Right atrium auricular region (tissue), 2 donors: ENCODE measurements at regions not wholly inside any gene's neighbourhood (a gene's known extent, or its start where the extent isn't known, plus 50 kb on each side); places are given as distances from the start of the nearest gene placed in this dataset.

Experiments used
- DNase-seq: peaks from one replicate; pipeline ENCODE4 v3.0.0-alpha.2; 2019; ENCODE audit warnings: low spot score
- H3K27ac ChIP-seq, 2 donors: fragments of 200-600 bp; sonication (generic); 1 replicate in 1 of 2; 2 replicates in 1 of 2; pipeline ENCODE4 v1.5.1; 2016 to 2019
- H3K27me3 ChIP-seq, 2 donors: fragments of 200-600 bp; sonication (generic); one replicate each; pipeline versions ENCODE4 v1.5.1 to v1.6.0; 2017 to 2019
- H3K36me3 ChIP-seq: fragments of 200-600 bp; sonication (generic); one replicate; pipeline ENCODE4 v1.5.1; 2016
- H3K4me1 ChIP-seq, 2 donors: fragments of 200-600 bp; sonication (generic); one replicate each; pipeline versions ENCODE4 v1.5.1 to v1.6.0; 2017 to 2019
- H3K4me3 ChIP-seq, 2 donors: fragments of 200-600 bp; sonication (generic); 1 replicate in 1 of 2; 2 replicates in 1 of 2; pipeline ENCODE4 v1.5.1; 2017 to 2019; ENCODE audit warnings: mild to moderate bottlenecking in 1 of 2, moderate library complexity in 1 of 2
- H3K9me3 ChIP-seq, 2 donors: fragments of 200-600 bp; sonication (generic); one replicate each; pipeline ENCODE4 v1.5.1; 2019
- TF ChIP-seq, protein P1 (sequence below), 2 donors: fragments of 200-600 bp; sonication (generic); IDR thresholded peaks; one replicate each; pipeline ENCODE4 v1.5.1; 2019; ENCODE audit warnings: antibody characterized with exemption in 2 of 2

DNA sequence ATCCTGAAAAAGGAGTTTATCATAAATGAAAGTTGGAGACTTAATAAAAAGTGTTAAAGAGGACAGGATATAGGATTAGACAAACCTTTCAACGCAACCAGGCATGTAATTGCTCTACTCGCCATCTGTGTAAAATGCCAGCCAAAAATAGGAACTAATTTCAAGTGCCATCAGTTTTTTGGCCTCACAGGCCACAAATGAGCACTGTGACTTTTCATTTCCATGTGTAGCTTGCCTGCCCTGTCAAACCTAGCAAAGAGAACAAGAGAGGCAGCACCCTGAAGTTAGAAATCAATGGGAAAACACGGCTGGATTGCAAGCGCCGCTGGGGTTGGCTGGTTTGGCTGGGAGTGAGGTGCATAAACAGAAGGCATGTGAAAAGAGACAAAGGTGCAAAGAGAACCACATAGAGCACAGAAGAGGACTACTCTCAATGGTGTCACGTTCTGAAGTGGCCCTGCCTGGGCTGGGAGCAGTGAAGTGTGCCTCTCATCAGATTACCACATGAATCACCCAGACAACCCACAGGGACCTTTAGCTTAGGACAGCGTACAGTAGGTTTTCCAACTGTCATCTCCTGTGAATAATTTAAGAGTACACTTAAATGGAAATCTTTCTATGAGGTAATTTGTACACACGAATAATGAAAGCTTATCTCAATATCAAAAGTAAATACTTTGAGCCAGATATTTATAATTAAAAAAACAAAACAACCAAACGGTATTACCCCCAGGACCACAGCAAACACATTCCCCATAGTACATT is 78.0 kb upstream of the NHSL1 start:
- H3K27ac ChIP-seq = peak overlapping the region in 1 of 2 donors; percentile 38
- H3K36me3 ChIP-seq = no peaks in the 10 kb centered on the region
- no peak overlapping the region for H3K4me3 ChIP-seq
- no peak for DNase-seq
- TF ChIP-seq, protein P1, sequence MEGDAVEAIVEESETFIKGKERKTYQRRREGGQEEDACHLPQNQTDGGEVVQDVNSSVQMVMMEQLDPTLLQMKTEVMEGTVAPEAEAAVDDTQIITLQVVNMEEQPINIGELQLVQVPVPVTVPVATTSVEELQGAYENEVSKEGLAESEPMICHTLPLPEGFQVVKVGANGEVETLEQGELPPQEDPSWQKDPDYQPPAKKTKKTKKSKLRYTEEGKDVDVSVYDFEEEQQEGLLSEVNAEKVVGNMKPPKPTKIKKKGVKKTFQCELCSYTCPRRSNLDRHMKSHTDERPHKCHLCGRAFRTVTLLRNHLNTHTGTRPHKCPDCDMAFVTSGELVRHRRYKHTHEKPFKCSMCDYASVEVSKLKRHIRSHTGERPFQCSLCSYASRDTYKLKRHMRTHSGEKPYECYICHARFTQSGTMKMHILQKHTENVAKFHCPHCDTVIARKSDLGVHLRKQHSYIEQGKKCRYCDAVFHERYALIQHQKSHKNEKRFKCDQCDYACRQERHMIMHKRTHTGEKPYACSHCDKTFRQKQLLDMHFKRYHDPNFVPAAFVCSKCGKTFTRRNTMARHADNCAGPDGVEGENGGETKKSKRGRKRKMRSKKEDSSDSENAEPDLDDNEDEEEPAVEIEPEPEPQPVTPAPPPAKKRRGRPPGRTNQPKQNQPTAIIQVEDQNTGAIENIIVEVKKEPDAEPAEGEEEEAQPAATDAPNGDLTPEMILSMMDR (IDR thresholded peaks at IDR 0.05) = no peak
- no peaks in the 10 kb centered on the region for H3K27me3 ChIP-seq
- no peaks in the 10 kb centered on the region for H3K4me1 ChIP-seq
- no peaks in the 10 kb centered on the region for H3K9me3 ChIP-seq

DNA sequence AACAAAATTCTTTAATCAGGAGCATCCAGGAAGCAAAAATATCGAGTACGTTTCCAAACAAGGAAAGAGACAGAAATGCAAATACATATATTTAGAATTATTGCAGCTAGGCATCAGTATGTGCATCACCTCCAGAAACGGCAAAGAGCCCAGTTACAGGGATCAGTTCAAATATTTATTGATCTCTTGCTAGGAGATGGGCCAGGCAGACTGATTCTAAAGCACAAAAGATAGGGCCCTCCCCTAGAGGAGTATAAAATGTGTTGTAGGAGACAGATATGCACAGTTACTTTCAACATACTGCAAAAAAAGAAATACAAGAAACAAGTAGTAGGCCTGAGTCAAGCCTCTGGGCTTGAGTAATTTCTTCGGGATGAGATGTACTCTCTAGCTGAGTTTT is 80.7 kb upstream of the NHSL1 start:
- H3K4me3 ChIP-seq = no peak overlapping the region
- no peak overlapping the region for H3K27ac ChIP-seq
- no peak for DNase-seq
- TF ChIP-seq, protein P1 (IDR thresholded peaks at IDR 0.05) = no peak
- no peaks in the 10 kb centered on the region for H3K36me3 ChIP-seq
- H3K4me1 ChIP-seq = no peaks in the 10 kb centered on the region
- no peaks in the 10 kb centered on the region for H3K27me3 ChIP-seq
- no peaks in the 10 kb centered on the region for H3K9me3 ChIP-seq

DNA sequence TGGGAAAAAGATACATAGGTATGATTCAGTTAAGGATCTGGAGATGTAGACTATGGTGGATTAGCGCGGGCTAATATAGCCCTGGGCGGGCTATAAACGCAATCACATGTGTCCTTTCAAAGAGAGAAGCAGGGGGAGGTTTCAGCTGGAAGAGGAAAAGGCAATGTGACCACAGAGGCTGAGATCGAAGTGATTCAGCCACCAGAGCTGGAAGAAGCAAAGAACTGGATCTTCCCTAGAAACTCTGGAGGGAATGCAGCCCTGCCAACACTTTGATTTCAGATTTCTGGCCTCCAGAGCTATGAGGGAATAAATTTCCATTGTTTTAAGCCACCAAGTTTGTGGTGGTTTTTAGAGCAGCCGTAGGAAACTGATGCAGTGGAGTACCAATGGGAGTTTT is 81.5 kb upstream of the NHSL1 start:
- Histone ChIP-seq H3K4me3 (no peak overlapping the region), H3K9me3 (no peaks in the 10 kb centered on the region), H3K36me3 (no peaks in the 10 kb centered on the region), H3K27ac (no peak overlapping the region), H3K27me3 (no peaks in the 10 kb centered on the region), H3K4me1 (no peaks in the 10 kb centered on the region)
- TF ChIP-seq, protein P1 (IDR thresholded peaks at IDR 0.05) = no peak
- no peak for DNase-seq

DNA sequence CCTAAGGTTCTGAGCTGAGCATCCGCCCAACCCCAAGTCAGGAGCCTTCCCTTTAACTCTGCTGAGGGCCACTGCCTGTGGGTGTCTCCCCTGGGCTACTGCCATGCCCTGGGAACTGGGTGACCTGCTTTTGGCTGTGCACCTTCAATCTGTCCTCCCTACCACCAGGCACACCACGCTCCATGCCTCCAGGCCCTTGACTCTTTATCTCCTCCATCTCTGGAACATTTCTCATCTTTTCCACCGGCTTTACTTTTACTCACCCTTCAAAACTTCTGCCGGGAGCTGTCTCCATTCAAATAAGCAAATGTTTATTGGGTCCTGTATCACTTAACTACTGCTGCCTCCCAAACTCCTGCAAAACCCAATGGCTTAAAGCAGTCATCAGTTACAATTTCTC is 83.3 kb upstream of the NHSL1 start:
- no peak for DNase-seq
- H3K27me3 ChIP-seq = no peaks in the 10 kb centered on the region
- no peaks in the 10 kb centered on the region for H3K9me3 ChIP-seq
- H3K27ac ChIP-seq = no peak overlapping the region
- H3K4me3 ChIP-seq = no peak overlapping the region
- TF ChIP-seq, protein P1 (IDR thresholded peaks at IDR 0.05) = no peak
- no peaks in the 10 kb centered on the region for H3K4me1 ChIP-seq
- no peaks in the 10 kb centered on the region for H3K36me3 ChIP-seq

DNA sequence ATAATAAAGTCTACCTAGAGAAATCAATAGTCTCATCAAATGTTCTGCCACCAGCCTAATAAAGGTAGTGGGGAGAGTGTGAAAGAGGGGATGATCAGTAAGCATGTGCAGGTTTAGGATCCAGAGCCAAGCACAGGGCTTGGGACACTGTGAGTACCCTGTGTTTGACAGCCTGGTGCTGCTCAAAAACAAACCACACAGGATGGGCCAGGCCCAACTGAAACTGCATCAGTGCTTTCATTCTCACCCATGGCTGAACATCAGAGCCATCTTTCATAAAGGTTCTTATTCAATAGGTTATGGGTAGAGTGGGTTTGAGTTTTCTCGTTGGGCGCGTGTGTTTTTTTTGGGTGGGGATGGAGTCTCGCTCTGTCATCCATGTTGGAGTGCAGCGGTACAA is 87.3 kb upstream of the NHSL1 start:
- H3K4me1 ChIP-seq = peaks cover 0 to 5% of the 10 kb centered on the region in 2 donors
- TF ChIP-seq, protein P1 (IDR thresholded peaks at IDR 0.05) = no peak
- no peaks in the 10 kb centered on the region for H3K36me3 ChIP-seq
- H3K27me3 ChIP-seq = no peaks in the 10 kb centered on the region
- no peak overlapping the region for H3K27ac ChIP-seq
- no peak overlapping the region for H3K4me3 ChIP-seq
- DNase-seq = no peak
- no peaks in the 10 kb centered on the region for H3K9me3 ChIP-seq
